ENCODE measurements at regions not wholly inside any gene's neighbourhood (a gene's known extent, or its start where the extent isn't known, plus 50 kb on each side); places are given as distances from the start of the nearest gene placed in this dataset.

DNA sequence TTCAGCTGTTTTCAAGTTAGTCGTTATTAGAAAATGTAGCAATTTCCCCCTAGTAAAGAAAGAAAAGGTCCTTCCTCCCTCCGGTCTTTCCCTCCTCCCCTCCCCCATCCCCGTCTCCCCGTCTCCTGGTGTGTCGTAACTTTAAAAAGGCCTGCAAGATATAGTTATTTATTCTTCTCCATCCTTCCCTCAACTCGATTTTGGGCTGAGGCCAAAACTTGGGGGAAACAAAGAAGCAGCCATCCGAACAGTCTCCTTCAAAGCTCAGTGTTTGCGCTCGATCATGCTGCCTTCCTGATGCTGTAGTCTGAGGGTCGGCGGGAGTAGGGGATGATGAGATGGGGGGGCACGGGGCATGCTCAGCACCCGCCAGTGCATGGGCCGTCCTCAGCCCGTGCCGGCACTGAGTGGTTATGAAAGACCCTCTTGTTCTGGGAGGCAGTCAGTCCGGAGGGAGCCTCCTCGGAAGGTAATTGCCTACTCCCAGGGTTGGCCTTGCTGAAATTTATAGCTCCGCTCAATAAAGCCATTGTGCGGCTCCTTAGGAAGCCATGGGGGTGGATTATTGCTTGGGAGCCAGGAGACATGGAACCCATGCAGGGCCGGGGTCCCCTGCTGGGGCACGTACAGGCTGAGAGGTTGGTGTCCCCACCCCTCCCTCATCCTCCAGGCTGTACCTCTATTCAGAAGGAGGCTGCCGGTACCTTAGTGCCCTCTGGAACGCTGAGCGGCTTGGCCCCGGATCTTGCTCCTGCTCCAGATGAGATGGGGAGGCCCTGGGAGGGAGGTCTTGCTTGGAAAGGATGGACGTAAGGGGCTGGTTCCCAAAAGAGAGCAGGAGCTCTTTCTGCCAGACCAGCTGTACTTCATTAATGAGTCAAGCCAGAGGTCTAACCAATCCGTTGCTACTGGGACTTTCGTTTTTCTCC lies 212.7 kb upstream of the CADM1 start:
- TF ChIP-seq POLR2A (IDR thresholded peaks at IDR 0.05) (no peak), CTCF (IDR thresholded peaks at IDR 0.05 in 4 of 5, conservative IDR thresholded peaks at IDR 0.05 in 1 of 5) (no peak)

All from gastrocnemius medialis (tissue), 4 donors.